ENCODE measurements at regions not wholly inside any gene's neighbourhood (a gene's known extent, or its start where the extent isn't known, plus 50 kb on each side); places are given as distances from the start of the nearest gene placed in this dataset.

DNA sequence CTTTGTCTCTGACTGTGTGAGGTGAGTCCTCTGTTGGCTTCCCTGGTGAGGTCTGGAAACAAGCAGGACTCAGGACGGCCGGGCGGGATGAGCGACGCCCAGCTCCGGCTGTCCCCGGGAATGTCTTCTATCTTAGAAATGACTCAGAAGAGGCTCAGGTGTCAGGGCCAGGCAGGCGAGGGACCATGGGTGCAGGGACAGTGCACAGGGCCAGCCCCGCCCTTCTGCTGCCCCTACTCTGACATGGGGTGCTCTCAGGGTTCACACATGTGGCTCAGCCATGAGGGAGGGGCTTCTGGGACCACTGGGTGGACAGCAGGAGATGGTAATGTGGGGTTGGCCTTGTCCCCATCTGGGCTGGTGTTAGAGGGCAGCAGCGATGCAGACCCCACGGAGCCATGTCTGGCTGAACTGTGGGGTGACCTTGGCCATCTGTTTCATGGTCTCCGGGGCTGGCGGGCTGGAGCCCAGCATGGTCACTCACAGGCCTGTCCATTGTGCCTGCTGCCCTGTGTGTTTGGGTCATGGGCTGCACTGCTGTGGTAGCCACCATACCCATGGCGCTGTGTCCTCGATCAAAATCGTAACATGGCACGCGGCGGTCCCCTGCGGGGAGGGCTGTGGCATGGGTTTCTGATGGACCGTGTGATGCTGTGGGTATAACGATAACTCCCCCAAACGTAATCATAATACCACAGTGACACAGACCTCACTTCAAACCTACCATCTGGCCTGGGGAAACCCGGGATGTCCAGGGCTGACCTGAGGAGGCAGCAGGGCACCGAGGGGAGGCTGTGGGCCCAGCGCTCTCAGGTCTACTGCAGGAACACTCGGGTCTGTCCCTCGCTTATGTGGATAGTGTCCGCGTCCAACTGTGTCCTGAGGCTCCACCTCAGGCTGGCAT is 368.8 kb downstream of the TMEM121 start:
- no peak for TF ChIP-seq CTCF (IDR thresholded peaks at IDR 0.05)
- no peak for TF ChIP-seq ZFX (IDR thresholded peaks at IDR 0.05; ENCODE audit: borderline replicate concordance)

Measured in 22Rv1 (cell line).